ENCODE measurements at regions not wholly inside any gene's neighbourhood (a gene's known extent, or its start where the extent isn't known, plus 50 kb on each side); places are given as distances from the start of the nearest gene placed in this dataset.

DNA sequence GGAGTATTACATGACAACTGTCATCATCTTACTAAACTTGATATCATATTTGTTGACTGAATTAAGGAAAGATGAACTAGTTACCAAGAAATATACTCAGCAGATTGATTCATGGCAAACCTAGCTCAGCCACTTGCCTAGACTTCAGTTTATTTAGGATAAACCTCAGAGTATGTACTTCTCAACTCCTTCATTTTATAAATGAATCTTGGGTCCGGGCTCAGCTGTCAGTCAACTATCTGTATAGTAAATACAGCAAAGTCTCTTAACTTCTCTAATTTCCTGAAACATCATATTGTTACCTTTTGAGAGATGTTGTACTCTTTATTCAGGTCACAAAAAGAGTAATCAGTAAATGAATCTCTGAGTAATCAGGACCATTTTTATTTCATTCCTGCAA, 211.0 kb upstream of the KLF14 start:
- no peak overlapping the region for H3K4me3 ChIP-seq (replicated peaks in 1 of 3; ENCODE audit: insufficient read depth in 1 of 3, low read depth in 1 of 3, low read length in 3 of 3)
- peaks cover 0 to 4% of the 10 kb centered on the region in 2 experiments for H3K36me3 ChIP-seq (ENCODE audit: control insufficient read depth in 2 of 2, extremely low read depth in 1 of 2, insufficient read depth in 2 of 2, low read length in 2 of 2)
- no peak for DNase-seq (ENCODE audit: low read depth, low spot score)
- TF ChIP-seq, protein P1, sequence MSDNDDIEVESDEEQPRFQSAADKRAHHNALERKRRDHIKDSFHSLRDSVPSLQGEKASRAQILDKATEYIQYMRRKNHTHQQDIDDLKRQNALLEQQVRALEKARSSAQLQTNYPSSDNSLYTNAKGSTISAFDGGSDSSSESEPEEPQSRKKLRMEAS (IDR thresholded peaks at IDR 0.05; ENCODE audit: insufficient read depth, insufficient read length) = no peak
- TF ChIP-seq JUN (IDR thresholded peaks at IDR 0.05; ENCODE audit: borderline replicate concordance, insufficient read depth, insufficient read length, low read depth) (no peak), POLR2A (IDR thresholded peaks at IDR 0.05; ENCODE audit: low read depth, low read length) (no peak), GATA2 (IDR thresholded peaks at IDR 0.05; ENCODE audit: insufficient read depth, insufficient read length, low read depth, low read length) (no peak), EZH2 (IDR thresholded peaks at IDR 0.05; ENCODE audit: borderline replicate concordance, low read depth, low read length, severe bottlenecking) (no peak), POLR2AphosphoS5 (IDR thresholded peaks at IDR 0.05; ENCODE audit: insufficient read depth, low read depth, low read length) (no peak), FOS (IDR thresholded peaks at IDR 0.05; ENCODE audit: borderline replicate concordance, insufficient read depth, low read length) (no peak), MYC (IDR thresholded peaks at IDR 0.05; ENCODE audit: low read depth, low read length) (no peak)
- TF ChIP-seq, protein P2, sequence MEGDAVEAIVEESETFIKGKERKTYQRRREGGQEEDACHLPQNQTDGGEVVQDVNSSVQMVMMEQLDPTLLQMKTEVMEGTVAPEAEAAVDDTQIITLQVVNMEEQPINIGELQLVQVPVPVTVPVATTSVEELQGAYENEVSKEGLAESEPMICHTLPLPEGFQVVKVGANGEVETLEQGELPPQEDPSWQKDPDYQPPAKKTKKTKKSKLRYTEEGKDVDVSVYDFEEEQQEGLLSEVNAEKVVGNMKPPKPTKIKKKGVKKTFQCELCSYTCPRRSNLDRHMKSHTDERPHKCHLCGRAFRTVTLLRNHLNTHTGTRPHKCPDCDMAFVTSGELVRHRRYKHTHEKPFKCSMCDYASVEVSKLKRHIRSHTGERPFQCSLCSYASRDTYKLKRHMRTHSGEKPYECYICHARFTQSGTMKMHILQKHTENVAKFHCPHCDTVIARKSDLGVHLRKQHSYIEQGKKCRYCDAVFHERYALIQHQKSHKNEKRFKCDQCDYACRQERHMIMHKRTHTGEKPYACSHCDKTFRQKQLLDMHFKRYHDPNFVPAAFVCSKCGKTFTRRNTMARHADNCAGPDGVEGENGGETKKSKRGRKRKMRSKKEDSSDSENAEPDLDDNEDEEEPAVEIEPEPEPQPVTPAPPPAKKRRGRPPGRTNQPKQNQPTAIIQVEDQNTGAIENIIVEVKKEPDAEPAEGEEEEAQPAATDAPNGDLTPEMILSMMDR (IDR thresholded peaks at IDR 0.05; ENCODE audit: extremely low read depth in 1 of 2, insufficient read depth in 1 of 2, low read depth in 1 of 2, low read length in 2 of 2) = no peak
- ChIA-PET POLR2A (interaction anchor here (1.3 kb wide), 1 partner anchor 31 kb away, joined by 4 read pairs; no protein-coding TSS in a partner anchor), CTCF (interaction anchor here (0.6 to 4.5 kb wide), 5 partner anchors 9 to 58 kb away, joined by 3 to 37 read pairs (median 3); no protein-coding TSS in a partner anchor)
- no peaks in the 10 kb centered on the region for H3K27me3 ChIP-seq (ENCODE audit: control insufficient read depth in 2 of 2, insufficient read depth in 2 of 2, low read length in 2 of 2)
- H2AFZ ChIP-seq (ENCODE audit: low read depth, low read length) = no peak overlapping the region
- H3K9me1 ChIP-seq (replicated peaks; ENCODE audit: control insufficient read depth, extremely low read depth, insufficient read depth, low read length) = no peaks in the 10 kb centered on the region
- no peak overlapping the region for H3K9ac ChIP-seq (replicated peaks; ENCODE audit: extremely low read depth, insufficient read depth, low read length)
- no peak for FAIRE-seq
- dilution Hi-C loops (cut with MboI; ENCODE audit: extremely low pct_ligation_motif_present, low sequenced_read_pairs) = no loop called here
- no TSS peak for BruUV-seq (replicated peaks)
- peaks cover 13% of the 10 kb centered on the region for H3K4me1 ChIP-seq (ENCODE audit: control insufficient read depth, extremely low read depth, insufficient read depth, low read length)
- H3K4me2 ChIP-seq (ENCODE audit: insufficient read depth, low read length) = no peak overlapping the region
- H3K9me3 ChIP-seq (replicated peaks; ENCODE audit: control insufficient read depth, insufficient read depth, low read length) = no peaks in the 10 kb centered on the region
- no peaks in the 10 kb centered on the region for H3K79me2 ChIP-seq (ENCODE audit: control insufficient read depth, insufficient read depth, low read length)
- no peak overlapping the region for H3K27ac ChIP-seq (ENCODE audit: insufficient read depth, low read depth, low read length)
- H4K20me1 ChIP-seq (replicated peaks; ENCODE audit: control insufficient read depth, extremely low read depth, insufficient read depth, low read length) = no peaks in the 10 kb centered on the region
- intact Hi-C loops (cut with micrococcal nuclease) = no loop called here
